ENCODE measurements at regions not wholly inside any gene's neighbourhood (a gene's known extent, or its start where the extent isn't known, plus 50 kb on each side); places are given as distances from the start of the nearest gene placed in this dataset.
"Not testable (repeated sequence)": the region's sequence is repeated elsewhere in the genome, so short reads cannot be mapped to it uniquely, and the experiment has no call there.

- intact Hi-C loops (cut with micrococcal nuclease) = no loop called here
Measured at GRCh38 chr16:13621639-13622038, 298.3 kb upstream of the ERCC4 start.

- intact Hi-C loops (cut with micrococcal nuclease) = no loop called here
Measured at GRCh38 chr16:13628156-13628555, 291.8 kb upstream of the ERCC4 start.

- intact Hi-C loops (cut with micrococcal nuclease) = no loop called here
Measured at GRCh38 chr16:13629704-13630103, 290.2 kb upstream of the ERCC4 start.

- intact Hi-C loops (cut with micrococcal nuclease) = no loop called here
Measured at GRCh38 chr16:13630374-13630773, 289.6 kb upstream of the ERCC4 start.

- intact Hi-C loops (cut with micrococcal nuclease) = no loop called here
Measured at GRCh38 chr16:13631213-13631767, 288.7 kb upstream of the ERCC4 start.

- intact Hi-C loops (cut with micrococcal nuclease) = no loop called here
Measured at GRCh38 chr16:13631916-13632315, 288.0 kb upstream of the ERCC4 start.

- intact Hi-C loops (cut with micrococcal nuclease) = not testable (repeated sequence)
Measured at GRCh38 chr16:13632504-13632903, 287.4 kb upstream of the ERCC4 start.

- intact Hi-C loops (cut with micrococcal nuclease) = no loop called here
Measured at GRCh38 chr16:13633391-13633861, 286.5 kb upstream of the ERCC4 start.

GRCh38 chr16:13634253-13634652 lies 285.7 kb upstream of the ERCC4 start:
- intact Hi-C loops (cut with micrococcal nuclease) = no loop called here

- intact Hi-C loops (cut with micrococcal nuclease) = no loop called here
Measured at GRCh38 chr16:13634959-13635358, 285.0 kb upstream of the ERCC4 start.

- intact Hi-C loops (cut with micrococcal nuclease) = no loop called here
Measured at GRCh38 chr16:13638218-13638617, 281.7 kb upstream of the ERCC4 start.

GRCh38 chr16:13643412-13643811 lies 276.5 kb upstream of the ERCC4 start:
- intact Hi-C loops (cut with micrococcal nuclease) = no loop called here

- intact Hi-C loops (cut with micrococcal nuclease) = no loop called here
Measured at GRCh38 chr16:13645601-13646245, 274.2 kb upstream of the ERCC4 start.

GRCh38 chr16:13660807-13661206 lies 259.1 kb upstream of the ERCC4 start:
- intact Hi-C loops (cut with micrococcal nuclease) = no loop called here

- intact Hi-C loops (cut with micrococcal nuclease) = no loop called here
Measured at GRCh38 chr16:13665876-13666275, 254.1 kb upstream of the ERCC4 start.

- intact Hi-C loops (cut with micrococcal nuclease) = no loop called here
Measured at GRCh38 chr16:13672196-13672595, 247.8 kb upstream of the ERCC4 start.

- intact Hi-C loops (cut with micrococcal nuclease) = no loop called here
Measured at GRCh38 chr16:13680021-13680889, 239.7 kb upstream of the ERCC4 start.

GRCh38 chr16:13684819-13685563 lies 235.0 kb upstream of the ERCC4 start:
- intact Hi-C loops (cut with micrococcal nuclease) = no loop called here

GRCh38 chr16:13696017-13696416 lies 223.9 kb upstream of the ERCC4 start:
- intact Hi-C loops (cut with micrococcal nuclease) = no loop called here

- intact Hi-C loops (cut with micrococcal nuclease) = no loop called here
Measured at GRCh38 chr16:13697013-13697412, 222.9 kb upstream of the ERCC4 start.

GRCh38 chr16:13697568-13697967 lies 222.4 kb upstream of the ERCC4 start:
- intact Hi-C loops (cut with micrococcal nuclease) = no loop called here

GRCh38 chr16:13702614-13703013 lies 217.3 kb upstream of the ERCC4 start:
- intact Hi-C loops (cut with micrococcal nuclease) = no loop called here

Measured in T-helper 1 cell treated with Interleukin-12 subunit alpha and Interleukin-12 subunit beta and Interleukin-4 antibody, amounts not matched to agents 30 ng/mL and 1 ng/mL, for 36 hours (primary cell).